Suprapubic skin (tissue), 4 donors: ENCODE measurements at regions not wholly inside any gene's neighbourhood (a gene's known extent, or its start where the extent isn't known, plus 50 kb on each side); places are given as distances from the start of the nearest gene placed in this dataset.

Experiments
- DNase-seq, 2 donors: peaks; one replicate each; pipeline ENCODE4 v3.0.0-alpha.2; 2019; ENCODE audit warnings: low spot score in 2 of 2
- H3K27ac ChIP-seq: fragments of 200-600 bp; sonication (generic); one replicate; pipeline ENCODE4 v1.5.1; 2019
- H3K27me3 ChIP-seq: fragments of 200-600 bp; sonication (generic); one replicate; pipeline ENCODE4 v1.5.1; 2019
- H3K36me3 ChIP-seq: fragments of 200-600 bp; sonication (generic); one replicate; pipeline ENCODE4 v1.5.1; 2019
- H3K4me1 ChIP-seq: fragments of 200-600 bp; sonication (generic); one replicate; pipeline ENCODE4 v1.5.1; 2019
- H3K4me3 ChIP-seq: fragments of 200-600 bp; sonication (generic); one replicate; pipeline ENCODE4 v1.5.1; 2019; ENCODE audit warnings: mild to moderate bottlenecking
- H3K9me3 ChIP-seq: fragments of 200-600 bp; sonication (generic); one replicate; pipeline ENCODE4 v1.5.1; 2019
- EP300 ChIP-seq: sonication (generic); formaldehyde crosslinking; IDR thresholded peaks from one replicate; pipeline ENCODE4 v1.6.1; 2017; ENCODE audit warnings: antibody characterized with exemption
- POLR2A ChIP-seq, 2 donors: fragments of 450-650 bp; IDR thresholded peaks; one replicate each; pipeline ENCODE4 v1.6.1; 2017; ENCODE audit warnings: antibody characterized with exemption in 2 of 2, mild to moderate bottlenecking in 2 of 2, moderate library complexity in 2 of 2
- POLR2AphosphoS5 ChIP-seq, 3 donors: sonication (generic); formaldehyde crosslinking; IDR thresholded peaks; one replicate each; pipeline ENCODE4 v1.6.1; 2017; ENCODE audit warnings: antibody characterized with exemption in 3 of 3
- WGBS: methylation state at CpG from one replicate; pipeline ENCODE4 v1.1.5; 2018; 5-methylcytosine and 5-hydroxymethylcytosine counted together
- TF ChIP-seq, protein P1 (sequence below), 2 donors: fragments of 200-600 bp in 1 of 2; fragments of 450-650 bp in 1 of 2; sonication (generic) in 1 of 2; IDR thresholded peaks; one replicate each; pipeline ENCODE4 v1.5.1; 2016 to 2019; ENCODE audit warnings: antibody characterized with exemption in 2 of 2, mild to moderate bottlenecking in 1 of 2, moderate library complexity in 1 of 2

DNA sequence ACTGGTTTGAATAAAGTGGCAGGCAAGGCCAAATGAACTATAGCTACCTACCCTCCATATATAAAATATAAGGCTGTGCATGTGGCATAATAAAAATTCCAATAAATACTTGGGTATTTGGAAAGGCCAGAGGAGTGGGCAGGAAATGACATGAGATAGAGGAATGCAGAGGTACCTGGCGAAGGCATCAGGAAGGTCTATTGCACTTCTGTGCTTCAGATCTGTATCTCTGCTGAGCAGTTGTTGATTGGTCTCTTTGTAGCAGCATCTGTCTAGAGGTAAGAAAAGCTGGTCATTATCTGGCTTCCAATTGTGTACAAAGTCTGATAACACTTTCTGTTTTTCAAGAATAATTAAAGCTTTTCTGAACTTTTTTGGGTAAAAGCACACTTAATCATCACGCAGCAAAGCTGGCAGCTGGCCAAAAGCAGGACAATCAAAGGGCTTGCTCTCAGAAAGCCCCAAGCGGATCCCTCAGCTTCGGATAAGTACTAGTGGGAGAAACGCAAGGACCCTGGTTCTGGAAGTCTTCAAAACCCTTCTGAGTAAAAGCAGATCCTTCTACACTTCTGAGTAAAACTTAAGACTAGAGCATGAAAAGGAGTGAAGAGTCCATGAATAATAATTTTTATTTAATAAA lies 120.1 kb upstream of the TCF21 start:
- 45% methylated on average over 5 of the region's 5 CpGs for WGBS
- H3K9me3 ChIP-seq, result no peaks in the 10 kb centered on the region
- H3K27ac ChIP-seq, result no peak overlapping the region
- no peaks in the 10 kb centered on the region for H3K27me3 ChIP-seq
- H3K4me3 ChIP-seq, result no peak overlapping the region
- H3K36me3 ChIP-seq, result no peaks in the 10 kb centered on the region
- no peaks in the 10 kb centered on the region for H3K4me1 ChIP-seq
- no peak for DNase-seq
- no peak for TF ChIP-seq POLR2A (IDR thresholded peaks at IDR 0.05)

DNA sequence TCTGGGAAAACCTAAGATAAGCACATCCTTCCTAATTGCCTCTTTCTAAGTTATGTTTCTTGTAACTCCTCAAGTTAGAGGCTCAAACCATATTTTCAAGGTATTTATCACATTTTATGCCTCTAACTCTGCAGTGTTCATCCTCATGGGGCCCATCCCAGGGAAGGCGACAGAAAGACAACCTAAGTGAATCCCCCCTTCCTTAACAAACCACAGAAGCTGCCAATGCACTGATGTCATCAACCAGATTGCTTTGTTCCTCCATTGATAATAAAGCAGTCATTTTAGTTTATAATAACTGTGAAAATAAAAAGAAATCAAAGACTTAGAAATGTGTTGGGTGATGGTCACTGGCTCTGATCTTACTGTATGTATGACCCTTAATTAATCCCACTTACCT lies 119.5 kb upstream of the TCF21 start:
- Histone ChIP-seq H3K4me1 (no peaks in the 10 kb centered on the region), H3K9me3 (no peaks in the 10 kb centered on the region), H3K4me3 (no peak overlapping the region), H3K27ac (no peak overlapping the region), H3K27me3 (no peaks in the 10 kb centered on the region), H3K36me3 (no peaks in the 10 kb centered on the region)
- DNase-seq, result no peak
- TF ChIP-seq, protein P1, sequence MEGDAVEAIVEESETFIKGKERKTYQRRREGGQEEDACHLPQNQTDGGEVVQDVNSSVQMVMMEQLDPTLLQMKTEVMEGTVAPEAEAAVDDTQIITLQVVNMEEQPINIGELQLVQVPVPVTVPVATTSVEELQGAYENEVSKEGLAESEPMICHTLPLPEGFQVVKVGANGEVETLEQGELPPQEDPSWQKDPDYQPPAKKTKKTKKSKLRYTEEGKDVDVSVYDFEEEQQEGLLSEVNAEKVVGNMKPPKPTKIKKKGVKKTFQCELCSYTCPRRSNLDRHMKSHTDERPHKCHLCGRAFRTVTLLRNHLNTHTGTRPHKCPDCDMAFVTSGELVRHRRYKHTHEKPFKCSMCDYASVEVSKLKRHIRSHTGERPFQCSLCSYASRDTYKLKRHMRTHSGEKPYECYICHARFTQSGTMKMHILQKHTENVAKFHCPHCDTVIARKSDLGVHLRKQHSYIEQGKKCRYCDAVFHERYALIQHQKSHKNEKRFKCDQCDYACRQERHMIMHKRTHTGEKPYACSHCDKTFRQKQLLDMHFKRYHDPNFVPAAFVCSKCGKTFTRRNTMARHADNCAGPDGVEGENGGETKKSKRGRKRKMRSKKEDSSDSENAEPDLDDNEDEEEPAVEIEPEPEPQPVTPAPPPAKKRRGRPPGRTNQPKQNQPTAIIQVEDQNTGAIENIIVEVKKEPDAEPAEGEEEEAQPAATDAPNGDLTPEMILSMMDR (IDR thresholded peaks at IDR 0.05), result no peak
- no peak for TF ChIP-seq EP300
- no peak for TF ChIP-seq POLR2AphosphoS5 (IDR thresholded peaks at IDR 0.05)
- no peak for TF ChIP-seq POLR2A (IDR thresholded peaks at IDR 0.05)
- WGBS, result 75% methylated on average over 1 of the region's 1 CpG

DNA sequence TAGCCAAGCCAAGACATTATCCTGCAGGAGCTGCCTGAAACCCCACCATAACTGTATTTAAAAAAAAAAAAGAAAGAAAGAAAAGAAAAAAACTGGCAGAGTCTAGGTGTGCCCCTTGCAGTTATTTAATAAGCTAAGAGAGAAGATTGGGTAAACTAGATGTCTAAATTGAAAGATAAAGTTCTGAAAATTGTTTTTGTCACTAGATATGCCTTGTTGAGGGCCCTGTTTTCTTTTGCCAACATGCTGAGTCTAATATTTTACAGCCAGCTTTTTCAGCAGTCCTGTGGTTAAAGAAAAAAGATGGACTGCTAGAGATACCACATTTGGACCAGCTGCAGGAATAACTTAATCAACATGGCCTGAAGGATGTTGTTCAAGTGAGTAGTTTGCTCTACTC lies 116.3 kb upstream of the TCF21 start:
- H3K4me3 ChIP-seq, result no peak overlapping the region
- H3K36me3 ChIP-seq, result no peaks in the 10 kb centered on the region
- no peak for DNase-seq
- TF ChIP-seq POLR2AphosphoS5 (IDR thresholded peaks at IDR 0.05), result no peak
- TF ChIP-seq, protein P1 (IDR thresholded peaks at IDR 0.05), result no peak
- TF ChIP-seq EP300, result no peak
- TF ChIP-seq POLR2A (IDR thresholded peaks at IDR 0.05), result no peak
- no peaks in the 10 kb centered on the region for H3K27me3 ChIP-seq
- no peak overlapping the region for H3K27ac ChIP-seq
- no peaks in the 10 kb centered on the region for H3K9me3 ChIP-seq
- no peaks in the 10 kb centered on the region for H3K4me1 ChIP-seq

DNA sequence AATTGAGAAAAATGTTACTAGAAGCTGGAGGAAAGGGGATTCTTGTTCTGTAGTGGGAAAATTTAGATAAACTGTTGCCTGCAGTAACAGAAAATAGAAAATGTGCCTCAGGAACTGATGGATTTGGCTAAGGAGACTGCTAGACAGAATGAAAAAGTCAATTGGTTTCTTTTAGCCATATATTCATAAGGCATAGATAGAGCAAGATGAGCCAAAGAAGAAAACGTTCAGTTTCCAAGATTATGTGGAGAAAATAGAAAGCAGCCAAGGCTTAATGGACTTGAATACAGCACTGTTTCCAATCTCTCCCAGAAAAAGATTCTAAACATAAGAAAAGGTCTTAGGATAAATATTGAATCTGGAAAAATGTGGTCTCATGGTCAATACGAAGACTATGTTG lies 115.1 kb upstream of the TCF21 start:
- WGBS, result 79% methylated on average over 2 of the region's 2 CpGs
- Histone ChIP-seq H3K27ac (no peak overlapping the region), H3K4me1 (no peaks in the 10 kb centered on the region), H3K4me3 (no peak overlapping the region), H3K9me3 (no peaks in the 10 kb centered on the region), H3K36me3 (no peaks in the 10 kb centered on the region), H3K27me3 (no peaks in the 10 kb centered on the region)
- TF ChIP-seq POLR2A (IDR thresholded peaks at IDR 0.05), result no peak
- no peak for TF ChIP-seq POLR2AphosphoS5 (IDR thresholded peaks at IDR 0.05)
- TF ChIP-seq, protein P1 (IDR thresholded peaks at IDR 0.05), result no peak
- no peak for TF ChIP-seq EP300
- no peak for DNase-seq

DNA sequence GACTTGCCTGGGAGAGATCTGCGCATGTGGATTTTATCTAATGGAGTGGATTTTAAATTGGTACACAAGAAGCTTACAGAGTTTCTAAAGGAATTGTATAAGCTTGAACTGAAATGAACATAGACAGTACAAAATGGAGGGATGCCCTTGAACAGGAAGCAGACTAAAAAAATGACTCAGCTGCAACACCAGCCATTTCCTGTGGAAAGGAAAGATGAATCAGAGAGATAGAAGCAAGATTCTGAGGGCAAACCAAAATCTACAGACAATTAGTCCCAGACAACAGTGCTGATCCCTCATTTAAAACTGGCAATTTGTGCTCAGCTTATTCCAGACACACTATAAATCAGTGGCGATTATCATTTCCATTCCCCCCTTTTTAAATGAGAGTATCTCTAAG lies 114.6 kb upstream of the TCF21 start:
- H3K9me3 ChIP-seq, result no peaks in the 10 kb centered on the region
- H3K27me3 ChIP-seq, result no peaks in the 10 kb centered on the region
- H3K4me3 ChIP-seq, result no peak overlapping the region
- no peak overlapping the region for H3K27ac ChIP-seq
- WGBS, result 91% methylated on average over 2 of the region's 2 CpGs
- no peaks in the 10 kb centered on the region for H3K36me3 ChIP-seq
- no peak for DNase-seq
- no peaks in the 10 kb centered on the region for H3K4me1 ChIP-seq
- TF ChIP-seq, protein P1 (IDR thresholded peaks at IDR 0.05), result no peak
- TF ChIP-seq POLR2A (IDR thresholded peaks at IDR 0.05) (no peak), EP300 (no peak), POLR2AphosphoS5 (IDR thresholded peaks at IDR 0.05) (no peak)
